ENCODE measurements at regions not wholly inside any gene's neighbourhood (a gene's known extent, or its start where the extent isn't known, plus 50 kb on each side); places are given as distances from the start of the nearest gene placed in this dataset.

DNA sequence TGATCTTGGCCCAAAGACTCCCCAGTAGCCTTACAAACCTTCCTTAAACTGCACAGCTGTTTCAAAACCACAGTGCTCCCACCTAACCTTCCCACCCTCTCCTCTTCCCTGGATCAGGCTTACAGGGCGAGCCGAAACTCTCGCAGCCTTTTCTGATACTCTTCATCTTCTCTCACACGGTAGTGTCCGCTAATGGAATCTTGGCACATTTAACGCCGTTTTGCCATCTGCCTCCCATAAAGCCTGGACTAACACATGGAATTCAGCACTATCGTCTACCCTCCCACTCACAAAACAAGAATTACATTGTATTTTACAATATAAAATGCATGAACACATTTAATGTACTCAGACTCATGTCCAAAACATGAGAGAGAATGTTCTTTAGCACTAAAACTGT, 135.9 kb downstream of the RAP2A start:
- no peak overlapping the region for H3K27ac Mint-ChIP-seq
- H3K4me3 Mint-ChIP-seq: no peak overlapping the region
- no peak for ATAC-seq (replicated peaks)
- H3K4me1 Mint-ChIP-seq: peaks cover 4 to 6% of the 10 kb centered on the region in 2 donors
- peaks cover 0 to 2% of the 10 kb centered on the region in 2 donors for H3K9me3 Mint-ChIP-seq
- peaks cover 10 to 28% of the 10 kb centered on the region in 2 donors for H3K27me3 Mint-ChIP-seq
- DNase-seq: no peak
- H3K36me3 Mint-ChIP-seq: no peaks in the 10 kb centered on the region

DNA sequence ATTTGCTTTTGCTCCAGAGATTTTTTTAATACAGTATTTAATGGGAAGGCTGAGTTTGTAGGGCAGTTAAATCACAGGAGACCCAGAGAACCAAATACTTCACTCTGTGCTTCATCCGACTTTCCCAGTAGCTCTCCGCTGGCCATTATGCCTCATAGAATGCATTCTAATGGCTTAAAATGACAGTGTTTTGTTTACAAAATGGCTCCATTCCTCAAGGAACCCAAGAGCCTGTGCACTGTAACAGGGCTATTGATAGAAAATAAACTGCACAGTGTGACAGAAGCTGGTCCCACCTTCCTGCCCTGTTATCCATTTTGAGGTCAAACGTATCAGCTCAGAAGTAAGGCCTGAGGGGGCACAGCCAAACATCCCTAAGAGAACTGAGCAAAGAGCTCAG, 136.5 kb downstream of the RAP2A start:
- Mint-ChIP-seq H3K27me3 (peaks cover 11 to 28% of the 10 kb centered on the region in 2 donors), H3K36me3 (no peaks in the 10 kb centered on the region), H3K4me1 (peaks cover 4 to 6% of the 10 kb centered on the region in 2 donors), H3K27ac (no peak overlapping the region), H3K4me3 (no peak overlapping the region), H3K9me3 (peaks cover 0 to 2% of the 10 kb centered on the region in 2 donors)
- no peak for DNase-seq
- no peak for ATAC-seq (replicated peaks)

DNA sequence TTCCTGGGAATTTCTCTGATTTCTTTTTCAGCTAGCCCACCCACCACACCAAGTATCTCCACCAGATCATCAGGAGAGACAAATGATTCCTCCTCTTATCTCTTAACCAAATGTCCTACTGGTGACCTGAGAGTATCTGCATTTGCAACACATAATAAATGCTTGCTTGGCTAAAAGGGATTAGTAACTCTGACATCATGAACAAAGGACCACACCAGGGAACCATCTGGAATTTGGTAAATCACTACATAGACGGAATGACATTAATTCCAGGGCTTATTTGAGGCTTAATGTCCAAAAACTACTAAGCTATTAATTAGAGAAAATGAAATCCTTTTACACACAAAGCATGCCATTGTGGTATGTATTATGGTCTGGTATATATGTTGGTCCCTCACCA, 139.0 kb downstream of the RAP2A start:
- no peak for ATAC-seq (replicated peaks)
- H3K36me3 Mint-ChIP-seq: no peaks in the 10 kb centered on the region
- H3K4me3 Mint-ChIP-seq: no peak overlapping the region

DNA sequence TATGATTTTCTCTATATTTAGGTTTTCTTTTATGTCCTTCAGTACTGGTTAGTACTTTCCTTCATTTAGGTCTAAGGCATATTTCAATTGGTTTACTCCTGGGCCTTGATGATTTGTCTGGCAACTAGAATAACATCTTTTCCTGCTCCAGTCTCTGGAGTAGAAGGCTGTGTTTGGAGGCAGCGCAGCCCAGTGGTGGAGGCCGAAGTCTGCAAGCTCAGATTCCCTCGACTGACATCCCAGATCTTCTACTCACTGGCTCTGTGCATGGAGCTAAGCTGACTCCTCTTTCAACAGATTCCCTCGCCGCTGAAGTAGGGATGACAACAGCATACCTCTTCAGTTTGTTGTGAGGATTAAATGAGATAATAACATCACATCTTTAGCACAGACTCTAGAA, 141.0 kb downstream of the RAP2A start:
- Mint-ChIP-seq H3K27ac (no peak overlapping the region), H3K36me3 (no peaks in the 10 kb centered on the region), H3K4me1 (no peaks in the 10 kb centered on the region), H3K4me3 (no peak overlapping the region), H3K9me3 (peaks cover 0 to under 1% of the 10 kb centered on the region in 2 donors), H3K27me3 (peaks cover 4 to 13% of the 10 kb centered on the region in 2 donors)
- no peak for DNase-seq
- peak in 1 of 2 donors; percentile 46 for ATAC-seq (replicated peaks)

More for the DNA sequence above, 139.0 kb downstream of the RAP2A start:
- H3K4me1 Mint-ChIP-seq: peaks cover under 1 to 1% of the 10 kb centered on the region in 2 donors
- DNase-seq: no peak
- H3K9me3 Mint-ChIP-seq: peaks cover 0 to 2% of the 10 kb centered on the region in 2 donors
- peaks cover 7 to 17% of the 10 kb centered on the region in 2 donors for H3K27me3 Mint-ChIP-seq
- no peak overlapping the region for H3K27ac Mint-ChIP-seq

DNA sequence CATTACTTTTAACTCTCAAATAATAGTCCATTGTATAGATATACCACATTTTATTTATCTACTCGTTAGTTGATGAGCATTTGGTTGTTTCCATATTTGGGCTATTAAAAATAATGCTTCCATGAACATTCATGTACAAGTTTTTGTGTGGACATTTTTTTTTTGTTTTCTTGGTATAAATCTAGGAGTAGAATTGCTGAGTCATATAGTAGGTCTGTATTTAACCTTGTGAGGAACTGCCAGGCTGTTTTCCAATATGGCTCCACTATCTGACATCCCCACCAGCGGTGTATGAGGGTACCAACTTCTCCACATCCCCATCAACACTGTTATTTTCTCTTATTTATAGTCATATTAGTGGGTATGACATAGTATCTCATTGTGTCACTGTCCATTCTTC, 143.1 kb downstream of the RAP2A start:
- no peaks in the 10 kb centered on the region for H3K4me1 Mint-ChIP-seq
- ATAC-seq (replicated peaks) (no peak), DNase-seq (no peak)
- H3K27me3 Mint-ChIP-seq: peaks cover 4 to 6% of the 10 kb centered on the region in 2 donors
- no peaks in the 10 kb centered on the region for H3K9me3 Mint-ChIP-seq
- H3K27ac Mint-ChIP-seq: no peak overlapping the region
- H3K36me3 Mint-ChIP-seq: no peaks in the 10 kb centered on the region
- no peak overlapping the region for H3K4me3 Mint-ChIP-seq

DNA sequence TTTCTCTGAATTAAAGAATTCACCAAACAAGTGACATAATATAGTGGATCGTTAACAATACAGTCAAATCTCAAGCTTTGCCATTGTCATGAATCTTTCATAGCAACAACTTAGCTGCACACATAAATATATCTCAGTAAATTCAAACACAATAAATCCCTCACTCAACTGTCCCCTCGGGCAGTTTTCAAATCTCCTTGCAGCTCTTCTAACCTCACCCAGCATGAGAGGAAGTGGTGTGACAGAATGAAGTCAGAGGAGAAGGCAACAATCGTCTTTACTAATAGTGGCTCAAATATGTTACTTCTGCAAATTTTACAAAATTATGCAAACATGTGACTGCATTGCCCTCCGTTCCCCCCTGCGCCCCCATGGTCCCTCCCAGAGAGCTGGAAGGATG, 148.2 kb downstream of the RAP2A start:
- Mint-ChIP-seq H3K4me3 (no peak overlapping the region), H3K4me1 (no peaks in the 10 kb centered on the region), H3K27ac (no peak overlapping the region), H3K36me3 (no peaks in the 10 kb centered on the region), H3K9me3 (no peaks in the 10 kb centered on the region), H3K27me3 (peaks cover 6 to 13% of the 10 kb centered on the region in 2 donors)
- ATAC-seq (replicated peaks) (no peak), DNase-seq (no peak)

DNA sequence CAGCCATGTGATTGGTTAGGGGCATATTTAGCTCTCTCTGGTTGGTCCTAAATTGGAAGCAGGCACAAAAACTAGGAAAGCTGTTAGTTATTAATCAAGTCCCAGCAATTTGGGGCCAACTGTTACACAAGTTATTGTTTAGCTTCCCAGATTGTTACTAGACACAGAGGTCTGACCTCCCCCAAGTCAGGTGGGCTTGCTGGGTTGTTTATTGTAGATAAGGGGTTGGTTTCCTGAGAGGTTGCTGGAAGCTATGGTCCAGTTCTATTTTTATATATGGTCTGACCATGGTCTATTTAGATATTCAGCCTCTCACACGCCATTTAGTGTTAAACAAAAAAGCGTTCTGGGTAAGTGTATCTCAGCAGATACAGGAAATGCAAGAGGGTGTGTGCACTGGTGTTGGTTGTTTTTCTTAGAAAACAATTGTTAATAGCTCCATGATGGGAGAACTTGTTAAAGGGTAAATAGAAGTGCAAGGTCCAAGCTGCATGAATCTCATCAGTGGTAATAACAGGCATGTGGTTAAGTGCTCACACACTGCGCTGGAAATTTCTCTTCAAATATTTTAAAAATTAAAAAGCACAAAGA, 150.0 kb downstream of the RAP2A start:
- Mint-ChIP-seq H3K36me3 (no peaks in the 10 kb centered on the region), H3K4me1 (no peaks in the 10 kb centered on the region), H3K27ac (no peak overlapping the region), H3K9me3 (no peaks in the 10 kb centered on the region), H3K4me3 (no peak overlapping the region), H3K27me3 (peaks cover 0 to 13% of the 10 kb centered on the region in 2 donors)
- DNase-seq: no peak
- ATAC-seq (replicated peaks): no peak

DNA sequence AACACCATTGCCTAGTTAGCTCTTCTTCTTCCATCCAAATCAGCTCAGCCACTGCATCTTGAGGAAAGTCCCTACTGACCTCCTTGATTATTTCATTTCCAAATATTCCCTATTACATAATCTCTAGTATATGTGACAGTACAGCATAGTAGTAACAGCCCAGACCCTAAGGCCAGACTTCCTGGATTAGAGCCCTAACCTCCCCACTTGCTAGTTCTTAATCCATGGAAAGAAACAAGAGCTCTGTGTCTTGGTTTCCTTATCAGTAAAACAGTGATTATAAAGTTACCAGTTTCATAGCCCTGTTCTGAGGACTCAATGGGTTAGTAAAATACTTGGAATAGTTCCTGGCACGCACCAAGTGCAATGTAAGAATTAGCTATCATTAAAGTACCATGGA, 153.0 kb downstream of the RAP2A start:
- no peak for DNase-seq
- no peak overlapping the region for H3K4me3 Mint-ChIP-seq
- H3K27me3 Mint-ChIP-seq: peaks cover 0 to 18% of the 10 kb centered on the region in 2 donors
- H3K27ac Mint-ChIP-seq: no peak overlapping the region
- ATAC-seq (replicated peaks): no peak
- H3K9me3 Mint-ChIP-seq: no peaks in the 10 kb centered on the region
- H3K4me1 Mint-ChIP-seq: no peaks in the 10 kb centered on the region
- no peaks in the 10 kb centered on the region for H3K36me3 Mint-ChIP-seq

DNA sequence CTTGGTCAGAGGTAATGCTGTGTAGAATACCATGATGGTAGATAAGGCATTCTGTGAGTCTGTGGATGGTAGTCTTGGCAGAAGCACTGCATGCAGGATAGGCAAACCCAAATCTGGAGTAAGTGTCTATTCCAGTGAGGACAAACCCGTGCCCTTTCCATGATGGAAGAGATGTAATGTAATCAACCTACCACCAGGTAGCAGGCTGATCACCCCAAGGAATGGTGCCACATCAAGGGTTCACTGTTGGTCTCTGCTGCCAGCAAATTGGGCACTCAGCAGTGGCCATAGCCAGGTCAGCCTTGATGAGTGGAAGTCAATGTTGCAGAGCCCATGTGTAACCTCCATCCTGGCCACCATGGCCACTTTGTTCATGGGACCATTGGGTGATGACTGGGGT, 155.0 kb downstream of the RAP2A start:
- Mint-ChIP-seq H3K9me3 (peaks cover 0 to 2% of the 10 kb centered on the region in 2 donors), H3K36me3 (no peaks in the 10 kb centered on the region), H3K4me1 (no peaks in the 10 kb centered on the region), H3K27ac (no peak overlapping the region), H3K27me3 (peaks cover 0 to 21% of the 10 kb centered on the region in 2 donors), H3K4me3 (no peak overlapping the region)
- DNase-seq: no peak
- ATAC-seq (replicated peaks): no peak

DNA sequence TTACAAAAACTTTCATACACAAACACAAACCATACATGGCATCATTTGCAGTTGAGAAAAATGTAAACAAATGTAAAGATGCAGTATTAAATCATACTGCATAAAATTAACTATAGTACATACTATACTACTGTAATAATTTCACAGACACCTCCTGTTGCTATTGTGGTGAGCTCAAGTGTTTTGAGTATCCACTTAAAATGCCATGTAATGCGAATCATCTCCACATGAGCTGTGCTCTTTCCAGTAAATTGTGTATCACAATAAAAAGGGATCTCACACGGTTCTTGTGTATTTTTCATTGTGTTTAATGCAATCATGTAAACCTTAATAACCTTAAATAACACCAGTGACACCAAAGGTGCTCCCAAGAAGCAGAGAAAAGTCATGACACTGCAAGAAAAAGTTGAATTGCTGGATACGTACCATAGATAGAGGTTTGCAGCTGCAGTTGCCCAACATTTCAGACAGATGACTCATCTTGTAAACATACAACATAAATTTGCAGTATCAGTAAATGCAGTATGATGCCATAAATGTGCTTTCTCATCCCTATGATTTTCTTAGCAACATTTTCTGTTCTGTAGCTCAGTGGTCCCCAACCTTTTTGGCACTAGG, 166.6 kb downstream of the RAP2A start:
- DNase-seq (no peak), ATAC-seq (replicated peaks) (no peak)
- no peaks in the 10 kb centered on the region for H3K36me3 Mint-ChIP-seq

DNA sequence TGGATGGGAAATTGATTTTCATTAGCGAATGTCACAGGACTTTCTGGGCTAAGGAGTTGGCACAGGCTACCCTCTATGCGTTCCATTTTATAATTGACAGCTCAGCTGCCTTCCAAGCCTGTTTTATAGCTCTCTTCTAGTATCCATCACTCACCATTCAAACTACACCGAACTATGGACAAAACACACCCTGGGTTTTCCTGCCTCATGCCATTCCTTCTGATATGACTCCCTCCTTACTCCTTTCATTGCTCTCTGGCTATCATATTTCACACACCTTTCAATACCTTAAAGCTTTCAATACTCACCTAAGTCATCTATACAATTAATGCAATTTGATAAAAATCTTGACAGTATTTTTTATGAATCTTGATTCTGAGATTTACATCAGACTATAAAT, 181.3 kb downstream of the RAP2A start:
- H3K4me1 Mint-ChIP-seq: no peaks in the 10 kb centered on the region
- H3K27ac Mint-ChIP-seq: no peak overlapping the region
- H3K36me3 Mint-ChIP-seq: no peaks in the 10 kb centered on the region
- H3K9me3 Mint-ChIP-seq: peaks cover 2% of the 10 kb centered on the region in 2 donors
- ATAC-seq (replicated peaks) (no peak), DNase-seq (no peak)
- H3K4me3 Mint-ChIP-seq: no peak overlapping the region
- no peaks in the 10 kb centered on the region for H3K27me3 Mint-ChIP-seq

More for the DNA sequence above, 166.6 kb downstream of the RAP2A start:
- H3K9me3 Mint-ChIP-seq: peaks cover 5% of the 10 kb centered on the region in 2 donors
- no peaks in the 10 kb centered on the region for H3K27me3 Mint-ChIP-seq
- H3K4me3 Mint-ChIP-seq: no peak overlapping the region
- no peaks in the 10 kb centered on the region for H3K4me1 Mint-ChIP-seq
- no peak overlapping the region for H3K27ac Mint-ChIP-seq

DNA sequence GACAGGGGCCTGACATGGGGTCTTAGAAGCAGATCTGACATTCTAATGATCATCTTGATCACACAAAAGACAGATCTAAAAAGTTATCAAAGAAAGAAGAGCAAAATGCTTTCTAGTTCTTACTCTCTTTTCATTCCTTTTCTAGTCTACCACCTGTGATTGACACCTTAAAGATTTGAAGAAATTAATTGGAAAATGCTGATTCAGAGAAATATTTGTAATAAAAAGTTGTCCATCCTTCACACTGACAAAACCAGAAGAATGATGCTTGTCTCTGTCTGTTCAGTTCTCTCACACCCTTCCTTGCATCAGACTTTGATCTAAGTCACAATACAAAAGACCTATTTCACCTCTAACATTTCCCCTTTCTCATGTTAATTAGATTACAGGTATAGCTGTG, 182.4 kb downstream of the RAP2A start:
- no peaks in the 10 kb centered on the region for H3K27me3 Mint-ChIP-seq
- no peaks in the 10 kb centered on the region for H3K36me3 Mint-ChIP-seq
- DNase-seq (no peak), ATAC-seq (replicated peaks) (no peak)
- H3K4me1 Mint-ChIP-seq: no peaks in the 10 kb centered on the region
- no peak overlapping the region for H3K27ac Mint-ChIP-seq
- no peak overlapping the region for H3K4me3 Mint-ChIP-seq
- H3K9me3 Mint-ChIP-seq: peaks cover 0 to 2% of the 10 kb centered on the region in 2 donors

DNA sequence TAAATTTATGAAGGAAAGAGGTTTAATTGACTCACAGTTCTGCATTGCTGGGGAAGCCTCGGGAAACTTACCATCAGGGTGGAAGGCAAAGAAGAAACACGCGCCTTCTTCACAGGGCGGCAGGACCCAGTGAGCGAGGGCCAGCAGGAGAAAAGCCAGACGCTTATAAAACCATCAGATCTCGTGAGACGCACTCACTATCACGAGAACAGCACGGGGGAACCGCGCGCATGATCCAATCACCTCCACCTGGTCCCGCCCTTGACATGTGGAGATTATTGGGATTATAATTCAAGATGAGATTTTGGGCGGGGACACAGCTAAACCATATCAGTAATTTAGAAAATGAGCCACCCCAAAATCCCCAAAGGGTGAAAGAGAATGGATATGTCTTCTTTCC, 187.1 kb downstream of the RAP2A start:
- DNase-seq: no peak
- H3K4me3 Mint-ChIP-seq: no peak overlapping the region
- H3K9me3 Mint-ChIP-seq: peaks cover 3 to 4% of the 10 kb centered on the region in 2 donors
- H3K36me3 Mint-ChIP-seq: no peaks in the 10 kb centered on the region
- H3K4me1 Mint-ChIP-seq: no peaks in the 10 kb centered on the region
- H3K27ac Mint-ChIP-seq: no peak overlapping the region
- no peak for ATAC-seq (replicated peaks)
- peaks cover 0 to 7% of the 10 kb centered on the region in 2 donors for H3K27me3 Mint-ChIP-seq

DNA sequence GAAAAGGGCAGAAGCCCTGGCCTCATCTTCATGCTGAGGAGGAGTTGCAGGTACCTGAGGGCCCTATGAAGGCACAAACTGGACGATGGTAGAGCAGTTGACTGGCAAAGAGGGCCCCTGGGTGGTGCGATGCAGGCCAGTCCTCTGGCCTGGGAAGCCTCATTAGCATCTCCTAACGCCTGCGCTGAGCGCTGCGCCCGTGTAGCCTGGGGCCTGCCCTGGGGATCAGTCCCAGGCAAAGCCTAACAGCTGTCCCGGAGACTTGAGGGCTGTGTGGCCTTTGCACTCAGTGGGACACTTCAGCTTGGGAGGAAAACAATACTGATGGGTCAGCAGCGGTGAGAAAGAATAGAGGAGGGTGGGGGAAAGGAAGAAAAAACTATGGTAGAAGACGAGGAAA, 187.7 kb downstream of the RAP2A start:
- peaks cover 3 to 4% of the 10 kb centered on the region in 2 donors for H3K9me3 Mint-ChIP-seq
- no peak overlapping the region for H3K27ac Mint-ChIP-seq
- ATAC-seq (replicated peaks) (peak in 1 of 2 donors; percentile 16), DNase-seq (no peak)
- H3K4me1 Mint-ChIP-seq: no peaks in the 10 kb centered on the region
- peaks cover 0 to 13% of the 10 kb centered on the region in 2 donors for H3K27me3 Mint-ChIP-seq
- no peak overlapping the region for H3K4me3 Mint-ChIP-seq
- no peaks in the 10 kb centered on the region for H3K36me3 Mint-ChIP-seq

DNA sequence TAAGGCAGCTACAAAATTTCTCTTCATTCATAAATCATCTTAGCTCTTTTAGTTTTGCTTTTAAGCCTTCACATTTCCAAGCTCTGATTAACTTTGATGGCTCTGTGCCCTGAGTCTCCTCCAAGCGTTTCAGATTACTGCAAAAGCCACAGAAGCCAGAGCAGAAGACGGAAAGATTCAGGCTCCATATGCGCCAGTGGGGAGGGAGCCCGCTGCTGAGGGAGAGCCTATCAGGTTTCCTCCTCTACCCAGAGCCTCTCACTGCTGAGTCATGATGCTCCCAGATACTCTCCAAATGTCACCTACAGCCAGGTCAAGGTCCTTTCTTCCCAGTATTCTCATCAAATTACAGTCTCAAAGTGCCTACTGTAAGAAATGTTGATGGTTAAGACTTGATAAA, 193.6 kb downstream of the RAP2A start:
- DNase-seq (no peak), ATAC-seq (replicated peaks) (no peak)
- Mint-ChIP-seq H3K4me1 (no peaks in the 10 kb centered on the region), H3K27me3 (peaks cover 5 to 13% of the 10 kb centered on the region in 2 donors), H3K9me3 (peaks cover 4 to 8% of the 10 kb centered on the region in 2 donors), H3K36me3 (no peaks in the 10 kb centered on the region), H3K27ac (no peak overlapping the region), H3K4me3 (no peak overlapping the region)
